SK-N-SH (cell line): ENCODE measurements at regions not wholly inside any gene's neighbourhood (a gene's known extent, or its start where the extent isn't known, plus 50 kb on each side); places are given as distances from the start of the nearest gene placed in this dataset.

Source experiments
- CTCF ChIA-PET: fragments of 300-600, 350-600 bp; formaldehyde crosslinking; extraction: SDS; loops from one replicate; lab custom pipeline; 2021; lab: Yijun Ruan, JAX
- POLR2A ChIA-PET: fragments of 350-600 bp; sonication (Branson Sonifier 250); formaldehyde crosslinking; extraction: SDS; loops from one replicate; lab custom pipeline; 2020; ENCODE audit warnings: antibody characterized with exemption, inconsistent platforms; lab: Yijun Ruan, JAX
- DNase-seq: peaks from one replicate; pipeline ENCODE4 v3.0.0; 2012
- H2AFZ ChIP-seq: fragments of 200-600 bp; sonication (generic); 2 replicates; pipeline ENCODE4 v1.8.1; 2016; ENCODE audit warnings: antibody characterized with exemption, mild to moderate bottlenecking, low read depth
- H3F3A ChIP-seq: fragments of 200-600 bp; sonication (generic); replicated peaks from 2 replicates; pipeline ENCODE3; 2016; ENCODE audit warnings: antibody characterized with exemption, mild to moderate bottlenecking; ENCODE audit not compliant: insufficient read depth
- H3K27ac ChIP-seq, 2 experiments: fragments of 200-500 bp in 1 of 2; fragments of 200-600 bp in 1 of 2; sonication (Bioruptor generic) in 1 of 2; sonication (generic), shearing (Covaris generic) in 1 of 2; 2 replicates each; pipeline versions ENCODE4 v1.5.1 to v1.6.1; 2014 to 2016; ENCODE audit warnings: low read depth in 2 of 2, inconsistent platforms in 1 of 2, low read length in 1 of 2, mild to moderate bottlenecking in 1 of 2, mixed read lengths in 1 of 2
- H3K27me3 ChIP-seq: fragments of 200-600 bp; sonication (generic), shearing (Covaris generic); 2 replicates; pipeline ENCODE4 v1.6.1; 2016; ENCODE audit warnings: mixed run types; ENCODE audit not compliant: insufficient read depth
- H3K36me3 ChIP-seq, 2 experiments: fragments of 200-500 bp in 1 of 2; fragments of 200-600 bp in 1 of 2; sonication (Bioruptor generic) in 1 of 2; sonication (generic) in 1 of 2; replicated peaks in 1 of 2; 2 replicates each; pipeline versions ENCODE3 to v1.5.1; 2014 to 2016; ENCODE audit warnings: low read length in 1 of 2, mild to moderate bottlenecking in 1 of 2; ENCODE audit not compliant: insufficient read depth in 2 of 2, control insufficient read depth in 1 of 2
- H3K4me1 ChIP-seq, 2 experiments: fragments of 200-500 bp in 1 of 2; fragments of 200-600 bp in 1 of 2; sonication (Bioruptor generic) in 1 of 2; sonication (generic), shearing (Covaris generic) in 1 of 2; 2 replicates each; pipeline versions ENCODE4 v1.5.1 to v1.6.1; 2014 to 2016; ENCODE audit warnings: low read depth in 1 of 2, low read length in 1 of 2, mixed run types in 1 of 2; ENCODE audit not compliant: insufficient read depth in 2 of 2, control insufficient read depth in 1 of 2
- H3K4me2 ChIP-seq: fragments of 200-600 bp; sonication (generic), shearing (Covaris generic); 2 replicates; pipeline ENCODE4 v1.6.1; 2017; ENCODE audit warnings: mixed run types
- H3K4me3 ChIP-seq, 2 experiments: fragments of 200-500 bp in 1 of 2; fragments of 200-600 bp in 1 of 2; sonication (Bioruptor generic) in 1 of 2; sonication (generic), shearing (Covaris generic) in 1 of 2; 2 replicates each; pipeline versions ENCODE4 v1.5.1 to v1.8.1; 2014 to 2016; ENCODE audit warnings: low read depth in 2 of 2, inconsistent platforms in 1 of 2, low read length in 1 of 2, mild to moderate bottlenecking in 1 of 2, mixed read lengths in 1 of 2, moderate library complexity in 1 of 2
- H3K79me2 ChIP-seq: fragments of 200-600 bp; sonication (generic); 2 replicates; pipeline ENCODE4 v1.8.1; 2017; ENCODE audit warnings: mild to moderate bottlenecking; ENCODE audit not compliant: insufficient read depth
- H3K9ac ChIP-seq: fragments of 200-600 bp; sonication (generic); 2 replicates; pipeline ENCODE4 v1.6.1; 2017; ENCODE audit warnings: mixed run types
- H3K9me2 ChIP-seq: fragments of 200-600 bp; sonication (generic); 2 replicates; pipeline ENCODE4 v1.6.1; 2017; ENCODE audit warnings: mixed run types
- H3K9me3 ChIP-seq: fragments of 200-600 bp; sonication (generic); 2 replicates; pipeline ENCODE4 v1.6.1; 2017; ENCODE audit warnings: mixed run types, mild to moderate bottlenecking, moderate library complexity
- H4K20me1 ChIP-seq: fragments of 200-600 bp; sonication (generic); 2 replicates; pipeline ENCODE4 v1.6.1; 2017; ENCODE audit warnings: mild to moderate bottlenecking, mixed run types; ENCODE audit not compliant: insufficient read depth
- GABPA ChIP-seq: IDR thresholded peaks from 2 replicates; pipeline ENCODE4 v1.4.0; 2012; ENCODE audit warnings: low read depth, mild to moderate bottlenecking
- RXRA ChIP-seq: IDR thresholded peaks from 2 replicates; pipeline ENCODE4 v1.4.0; 2012; ENCODE audit warnings: low read depth, mild to moderate bottlenecking, borderline replicate concordance
- TCF12 ChIP-seq: IDR thresholded peaks from 2 replicates; pipeline ENCODE4 v1.4.0; 2012
- WGBS: methylation state at CpG from one replicate; pipeline ENCODE4 v1.1.6; 2017; ENCODE audit warnings: low lambda C conversion rate; 5-methylcytosine and 5-hydroxymethylcytosine counted together
- TF ChIP-seq, protein P1 (sequence below): fragments of 200-600 bp; sonication (generic); IDR thresholded peaks from 2 replicates; pipeline ENCODE4 v1.6.1; 2017; ENCODE audit warnings: antibody characterized with exemption, mild to moderate bottlenecking, moderate library complexity
- TF ChIP-seq, protein P2 (sequence below): IDR thresholded peaks from 2 replicates; pipeline ENCODE4 v1.4.0; 2012; ENCODE audit warnings: low read depth, borderline replicate concordance
- TF ChIP-seq, protein P3 (sequence below): IDR thresholded peaks from 2 replicates; pipeline ENCODE4 v1.4.0; 2012; ENCODE audit warnings: low read depth

DNA sequence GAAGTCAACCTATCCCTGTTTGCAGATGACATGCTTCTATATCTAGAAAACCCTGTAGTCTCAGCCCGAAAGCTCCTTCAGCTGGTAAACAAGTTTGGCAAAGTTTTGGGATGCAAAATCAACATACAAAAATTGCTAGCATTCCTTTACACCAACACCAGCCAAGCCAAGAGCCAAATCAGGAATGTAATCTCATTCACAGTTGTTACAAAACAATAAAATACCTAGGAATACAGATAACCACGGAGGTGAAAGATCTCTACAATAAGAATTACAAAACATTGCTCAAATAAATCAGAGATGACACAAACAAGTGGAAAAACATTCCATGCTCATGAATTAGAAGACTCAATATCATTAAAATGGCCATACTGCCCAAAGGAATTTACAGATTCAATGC lies 50.4 kb upstream of the ZNF365 start:
- Histone ChIP-seq H4K20me1 (no peaks in the 10 kb centered on the region), H2AFZ (no peak overlapping the region), H3K4me1 (peaks cover 0 to 4% of the 10 kb centered on the region in 2 experiments; a peak in 1 of 4 replicates), H3K9ac (no peak overlapping the region), H3K4me2 (no peak overlapping the region), H3K9me3 (0 out of 2 replicates have a peak, but pooled peaks cover 4% of the 10 kb centered on the region), H3K27me3 (no peaks in the 10 kb centered on the region), H3K36me3 (no peaks in the 10 kb centered on the region), H3K4me3 (no peak overlapping the region), H3K9me2 (0 out of 2 replicates have a peak, but pooled peaks cover 4% of the 10 kb centered on the region), H3K79me2 (no peaks in the 10 kb centered on the region), H3F3A (no peaks in the 10 kb centered on the region), H3K27ac (no peak overlapping the region)
- TF ChIP-seq RXRA (no peak), TCF12 (no peak), GABPA (no peak)
- TF ChIP-seq, protein P1, sequence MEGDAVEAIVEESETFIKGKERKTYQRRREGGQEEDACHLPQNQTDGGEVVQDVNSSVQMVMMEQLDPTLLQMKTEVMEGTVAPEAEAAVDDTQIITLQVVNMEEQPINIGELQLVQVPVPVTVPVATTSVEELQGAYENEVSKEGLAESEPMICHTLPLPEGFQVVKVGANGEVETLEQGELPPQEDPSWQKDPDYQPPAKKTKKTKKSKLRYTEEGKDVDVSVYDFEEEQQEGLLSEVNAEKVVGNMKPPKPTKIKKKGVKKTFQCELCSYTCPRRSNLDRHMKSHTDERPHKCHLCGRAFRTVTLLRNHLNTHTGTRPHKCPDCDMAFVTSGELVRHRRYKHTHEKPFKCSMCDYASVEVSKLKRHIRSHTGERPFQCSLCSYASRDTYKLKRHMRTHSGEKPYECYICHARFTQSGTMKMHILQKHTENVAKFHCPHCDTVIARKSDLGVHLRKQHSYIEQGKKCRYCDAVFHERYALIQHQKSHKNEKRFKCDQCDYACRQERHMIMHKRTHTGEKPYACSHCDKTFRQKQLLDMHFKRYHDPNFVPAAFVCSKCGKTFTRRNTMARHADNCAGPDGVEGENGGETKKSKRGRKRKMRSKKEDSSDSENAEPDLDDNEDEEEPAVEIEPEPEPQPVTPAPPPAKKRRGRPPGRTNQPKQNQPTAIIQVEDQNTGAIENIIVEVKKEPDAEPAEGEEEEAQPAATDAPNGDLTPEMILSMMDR, result no peak
- TF ChIP-seq, protein P2, sequence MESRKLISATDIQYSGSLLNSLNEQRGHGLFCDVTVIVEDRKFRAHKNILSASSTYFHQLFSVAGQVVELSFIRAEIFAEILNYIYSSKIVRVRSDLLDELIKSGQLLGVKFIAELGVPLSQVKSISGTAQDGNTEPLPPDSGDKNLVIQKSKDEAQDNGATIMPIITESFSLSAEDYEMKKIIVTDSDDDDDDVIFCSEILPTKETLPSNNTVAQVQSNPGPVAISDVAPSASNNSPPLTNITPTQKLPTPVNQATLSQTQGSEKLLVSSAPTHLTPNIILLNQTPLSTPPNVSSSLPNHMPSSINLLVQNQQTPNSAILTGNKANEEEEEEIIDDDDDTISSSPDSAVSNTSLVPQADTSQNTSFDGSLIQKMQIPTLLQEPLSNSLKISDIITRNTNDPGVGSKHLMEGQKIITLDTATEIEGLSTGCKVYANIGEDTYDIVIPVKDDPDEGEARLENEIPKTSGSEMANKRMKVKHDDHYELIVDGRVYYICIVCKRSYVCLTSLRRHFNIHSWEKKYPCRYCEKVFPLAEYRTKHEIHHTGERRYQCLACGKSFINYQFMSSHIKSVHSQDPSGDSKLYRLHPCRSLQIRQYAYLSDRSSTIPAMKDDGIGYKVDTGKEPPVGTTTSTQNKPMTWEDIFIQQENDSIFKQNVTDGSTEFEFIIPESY, result no peak
- TF ChIP-seq, protein P3, sequence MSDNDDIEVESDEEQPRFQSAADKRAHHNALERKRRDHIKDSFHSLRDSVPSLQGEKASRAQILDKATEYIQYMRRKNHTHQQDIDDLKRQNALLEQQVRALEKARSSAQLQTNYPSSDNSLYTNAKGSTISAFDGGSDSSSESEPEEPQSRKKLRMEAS, result no peak
- POLR2A ChIA-PET, result no interaction called here
- 35% methylated on average over 2 of the region's 2 CpGs for WGBS
- CTCF ChIA-PET, result interaction anchor here (1.1 to 1.4 kb wide), 2 partner anchors 10 to 14 kb away, joined by 3 read pairs; no protein-coding TSS in a partner anchor
- DNase-seq, result no peak
